WTC11 (cell line): ENCODE measurements at regions not wholly inside any gene's neighbourhood (a gene's known extent, or its start where the extent isn't known, plus 50 kb on each side); places are given as distances from the start of the nearest gene placed in this dataset.

ENCODE experiments used
- ATAC-seq: fragments of 200-7000 bp; cut with Tn5 transposase; 2 replicates; pipeline ENCODE4 v1.10.0; 2021; ENCODE audit warnings: mild to moderate bottlenecking, moderate library complexity
- CTCF ChIA-PET: fragments of 300-600 bp; sonication (Branson Sonifier 250); formaldehyde crosslinking; loops from one replicate; lab custom pipeline; 2021; ENCODE audit warnings: antibody characterized with exemption; lab: Charles Lee
- POLR2A ChIA-PET: fragments of 350-600 bp; sonication (Branson Sonifier 250); formaldehyde crosslinking; loops from one replicate; lab custom pipeline; 2021; ENCODE audit warnings: antibody characterized with exemption; lab: Charles Lee
- DNase-seq: peaks from one replicate; pipeline ENCODE4 v3.0.0; 2021; ENCODE audit warnings: low spot score
- H3K27ac Mint-ChIP-seq: 2 replicates; pipeline ENCODE4 v1.8.0; 2021; ENCODE audit warnings: mixed read lengths
- H3K27me3 Mint-ChIP-seq: 2 replicates; pipeline ENCODE4 v1.8.0; 2021; ENCODE audit warnings: low read depth, mild to moderate bottlenecking, moderate library complexity, mixed read lengths
- H3K36me3 Mint-ChIP-seq: 2 replicates; pipeline ENCODE4 v1.8.0; 2021; ENCODE audit warnings: mixed read lengths
- H3K4me1 Mint-ChIP-seq: 2 replicates; pipeline ENCODE4 v1.8.0; 2022; ENCODE audit warnings: mixed read lengths
- H3K4me3 Mint-ChIP-seq: 2 replicates; pipeline ENCODE4 v1.8.0; 2021; ENCODE audit warnings: mild to moderate bottlenecking, moderate library complexity, mixed read lengths
- H3K9me3 Mint-ChIP-seq: 2 replicates; pipeline ENCODE4 v1.8.0; 2021; ENCODE audit warnings: mixed read lengths
- ATF6 ChIP-seq: sonication (generic); formaldehyde crosslinking; IDR thresholded peaks from 2 replicates; pipeline ENCODE4 v1.8.1; 2023; ENCODE audit warnings: mild to moderate bottlenecking, missing genetic modification reagents
- CTCF ChIP-seq: fragments of 200-600 bp; IDR thresholded peaks from 2 replicates; pipeline ENCODE4 v1.8.0; 2022; ENCODE audit warnings: antibody characterized with exemption
- FOXK1 ChIP-seq: sonication (generic); formaldehyde crosslinking; IDR thresholded peaks from 2 replicates; pipeline ENCODE4 v1.8.0; 2022; ENCODE audit warnings: mild to moderate bottlenecking, moderate library complexity, missing genetic modification reagents
- FOXP1 ChIP-seq: sonication (generic); formaldehyde crosslinking; IDR thresholded peaks from 2 replicates; pipeline ENCODE4 v1.8.0; 2022; ENCODE audit warnings: missing genetic modification reagents, mild to moderate bottlenecking, moderate library complexity, borderline replicate concordance
- FOXP4 ChIP-seq: sonication (generic); formaldehyde crosslinking; IDR thresholded peaks from 2 replicates; pipeline ENCODE4 v1.8.0; 2022; ENCODE audit warnings: mild to moderate bottlenecking, missing genetic modification reagents
- GABPB1 ChIP-seq: sonication (generic); formaldehyde crosslinking; IDR thresholded peaks from 2 replicates; pipeline ENCODE4 v1.8.1; 2023; ENCODE audit warnings: mild to moderate bottlenecking, missing genetic modification reagents
- PRDM15 ChIP-seq: sonication (generic); formaldehyde crosslinking; IDR thresholded peaks from 2 replicates; pipeline ENCODE4 v1.8.0; 2022; ENCODE audit warnings: missing genetic modification reagents
- SMAD3 ChIP-seq: sonication (generic); formaldehyde crosslinking; IDR thresholded peaks from 2 replicates; pipeline ENCODE4 v1.8.0; 2022; ENCODE audit warnings: missing genetic modification reagents, mild to moderate bottlenecking, borderline replicate concordance
- ZNF121 ChIP-seq: sonication (generic); formaldehyde crosslinking; IDR thresholded peaks from 2 replicates; pipeline ENCODE4 v1.8.0; 2023; ENCODE audit warnings: missing genetic modification reagents
- ZNF138 ChIP-seq: sonication (generic); formaldehyde crosslinking; conservative IDR thresholded peaks from 2 replicates; pipeline ENCODE4 v1.8.1; 2022; ENCODE audit warnings: mild to moderate bottlenecking, moderate library complexity, missing genetic modification reagents
- ZNF281 ChIP-seq: sonication (generic); formaldehyde crosslinking; IDR thresholded peaks from 2 replicates; pipeline ENCODE4 v1.8.0; 2023; ENCODE audit warnings: mild to moderate bottlenecking, missing genetic modification reagents
- TF ChIP-seq, protein P1 (sequence below): fragments of 250-450 bp; sonication (Bioruptor Pico); IDR thresholded peaks from 2 replicates; pipeline ENCODE4 v1.9.0; 2021; ENCODE audit warnings: mild to moderate bottlenecking
- TF ChIP-seq, protein P2 (sequence below): sonication (generic); formaldehyde crosslinking; IDR thresholded peaks from 2 replicates; pipeline ENCODE4 v1.8.0; 2023; ENCODE audit warnings: missing genetic modification reagents

DNA sequence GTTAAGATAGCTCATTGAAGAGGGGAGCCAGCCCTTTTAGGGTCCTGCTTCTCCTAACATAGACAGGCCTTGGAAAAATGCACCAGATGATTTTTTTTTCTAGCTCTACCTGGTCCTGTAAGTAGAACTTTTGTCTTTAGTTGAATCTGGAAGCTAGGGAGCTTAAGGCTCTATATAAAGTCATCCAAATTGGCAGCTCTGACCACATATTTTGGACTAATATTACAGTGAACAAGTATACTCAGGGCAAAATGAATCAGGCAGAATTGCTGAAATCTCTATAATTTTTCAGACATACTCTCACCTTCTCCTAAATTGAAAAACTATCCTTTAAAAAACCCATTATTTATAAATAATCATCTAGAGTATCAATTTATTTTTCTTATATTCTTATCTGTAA is 375.6 kb downstream of the OSTF1 start:
- Mint-ChIP-seq H3K27ac (no peak overlapping the region), H3K4me3 (no peak overlapping the region), H3K9me3 (peaks cover 9% of the 10 kb centered on the region), H3K4me1 (peaks cover 27% of the 10 kb centered on the region), H3K27me3 (peaks cover 3% of the 10 kb centered on the region; the same call in 1 of the 2 replicates), H3K36me3 (peaks cover 6% of the 10 kb centered on the region)
- TF ChIP-seq CTCF: no peak
- ChIA-PET POLR2A (interaction anchor here (0.6 kb wide), 1 partner anchor 647 kb away, joined by 4 read pairs; no protein-coding TSS in a partner anchor), CTCF (no interaction called here)
- no peak for ATAC-seq
- DNase-seq: no peak

GRCh38 chr9:75464726-75465125 is 376.4 kb downstream of the OSTF1 start:
- ChIA-PET CTCF (no interaction called here), POLR2A (no interaction called here)
- peaks cover 3% of the 10 kb centered on the region; the same call in 1 of the 2 replicates for H3K36me3 Mint-ChIP-seq
- H3K4me1 Mint-ChIP-seq: peaks cover 32% of the 10 kb centered on the region
- TF ChIP-seq GABPB1 (CRISPR knock-in tag) (no peak), FOXP4 (CRISPR knock-in tag) (no peak), ATF6 (CRISPR knock-in tag) (no peak), ZNF138 (CRISPR knock-in tag) (no peak)
- TF ChIP-seq, protein P1, sequence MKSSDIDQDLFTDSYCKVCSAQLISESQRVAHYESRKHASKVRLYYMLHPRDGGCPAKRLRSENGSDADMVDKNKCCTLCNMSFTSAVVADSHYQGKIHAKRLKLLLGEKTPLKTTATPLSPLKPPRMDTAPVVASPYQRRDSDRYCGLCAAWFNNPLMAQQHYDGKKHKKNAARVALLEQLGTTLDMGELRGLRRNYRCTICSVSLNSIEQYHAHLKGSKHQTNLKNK: no peak
- DNase-seq (no peak), ATAC-seq (no peak)
- peaks cover 9% of the 10 kb centered on the region for H3K9me3 Mint-ChIP-seq
- peaks cover 3% of the 10 kb centered on the region; the same call in 1 of the 2 replicates for H3K27me3 Mint-ChIP-seq
- H3K4me3 Mint-ChIP-seq: no peak overlapping the region
- H3K27ac Mint-ChIP-seq: no peak overlapping the region

DNA sequence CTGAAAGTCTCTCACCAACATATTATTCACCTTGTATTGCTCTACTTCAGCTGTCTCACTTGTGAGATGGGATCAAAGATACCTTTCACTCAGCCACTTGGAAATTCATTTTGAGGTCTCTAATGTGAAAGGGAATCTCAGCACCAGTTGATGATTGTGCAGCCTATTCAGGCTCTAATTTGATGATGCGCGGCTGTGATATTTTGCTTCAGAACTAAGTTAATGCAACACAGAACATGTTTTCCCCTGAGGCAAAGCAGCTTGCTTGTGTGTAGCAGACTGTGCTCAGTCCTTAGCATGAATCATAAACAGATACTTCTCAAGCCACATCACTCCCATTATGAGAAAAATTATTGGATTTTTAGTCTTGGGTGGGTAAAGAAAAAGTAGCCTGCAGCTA is 378.8 kb downstream of the OSTF1 start:
- ChIA-PET POLR2A (no interaction called here), CTCF (no interaction called here)
- no peak overlapping the region for H3K4me3 Mint-ChIP-seq
- peaks cover 2% of the 10 kb centered on the region; the same call in 1 of the 2 replicates for H3K27me3 Mint-ChIP-seq
- no peak for DNase-seq
- H3K4me1 Mint-ChIP-seq: peaks cover 37% of the 10 kb centered on the region
- peaks cover 3% of the 10 kb centered on the region; the same call in 1 of the 2 replicates for H3K36me3 Mint-ChIP-seq
- no peak for ATAC-seq
- TF ChIP-seq PRDM15 (CRISPR knock-in tag): no peak
- no peak for TF ChIP-seq FOXP1 (CRISPR knock-in tag)
- no peak for TF ChIP-seq SMAD3 (CRISPR knock-in tag)
- TF ChIP-seq, protein P2, sequence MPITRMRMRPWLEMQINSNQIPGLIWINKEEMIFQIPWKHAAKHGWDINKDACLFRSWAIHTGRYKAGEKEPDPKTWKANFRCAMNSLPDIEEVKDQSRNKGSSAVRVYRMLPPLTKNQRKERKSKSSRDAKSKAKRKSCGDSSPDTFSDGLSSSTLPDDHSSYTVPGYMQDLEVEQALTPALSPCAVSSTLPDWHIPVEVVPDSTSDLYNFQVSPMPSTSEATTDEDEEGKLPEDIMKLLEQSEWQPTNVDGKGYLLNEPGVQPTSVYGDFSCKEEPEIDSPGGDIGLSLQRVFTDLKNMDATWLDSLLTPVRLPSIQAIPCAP (CRISPR knock-in tag): no peak
- no peak for TF ChIP-seq FOXK1 (CRISPR knock-in tag)
- no peak for TF ChIP-seq ZNF281 (CRISPR knock-in tag)
- TF ChIP-seq ZNF121: no peak
- no peak overlapping the region for H3K27ac Mint-ChIP-seq
- H3K9me3 Mint-ChIP-seq: peaks cover 9% of the 10 kb centered on the region
